ENCODE measurements at regions not wholly inside any gene's neighbourhood (a gene's known extent, or its start where the extent isn't known, plus 50 kb on each side); places are given as distances from the start of the nearest gene placed in this dataset.

- Histone ChIP-seq H3K36me3 (ENCODE audit: control insufficient read depth, insufficient read depth, low read length) (no peaks in the 10 kb centered on the region), H3K4me3 (ENCODE audit: low read depth, low read length) (no peak overlapping the region), H2AFZ (no peak overlapping the region), H3K4me2 (ENCODE audit: low read length) (no peak overlapping the region), H3K9ac (no peak overlapping the region), H3K79me2 (no peaks in the 10 kb centered on the region), H3K4me1 (no peaks in the 10 kb centered on the region), H3K27ac (no peak overlapping the region), H3K9me3 (ENCODE audit: control insufficient read depth, low read length) (no peaks in the 10 kb centered on the region), H3K27me3 (ENCODE audit: control insufficient read depth, insufficient read depth, low read length) (no peaks in the 10 kb centered on the region)
- no peak for TF ChIP-seq CTCF (IDR thresholded peaks at IDR 0.05)
Observed at GRCh38 chr13:82900453-82900852, 981.8 kb downstream of the SLITRK1 start.

- H3K27ac ChIP-seq: no peak overlapping the region
- TF ChIP-seq CTCF (IDR thresholded peaks at IDR 0.05): no peak
- no peak overlapping the region for H3K4me3 ChIP-seq (ENCODE audit: low read depth, low read length)
- no peaks in the 10 kb centered on the region for H3K4me1 ChIP-seq
- no peak overlapping the region for H2AFZ ChIP-seq
- H3K27me3 ChIP-seq (ENCODE audit: control insufficient read depth, insufficient read depth, low read length): no peaks in the 10 kb centered on the region
- no peaks in the 10 kb centered on the region for H3K9me3 ChIP-seq (ENCODE audit: control insufficient read depth, low read length)
- H3K36me3 ChIP-seq (ENCODE audit: control insufficient read depth, insufficient read depth, low read length): no peaks in the 10 kb centered on the region
- no peak overlapping the region for H3K9ac ChIP-seq
- no peaks in the 10 kb centered on the region for H3K79me2 ChIP-seq
- no peak overlapping the region for H3K4me2 ChIP-seq (ENCODE audit: low read length)
Observed at GRCh38 chr13:82898586-82898985, 983.7 kb downstream of the SLITRK1 start.

GRCh38 chr13:82879921-82880320, 1002.4 kb downstream of the SLITRK1 start:
- no peak for TF ChIP-seq CTCF (IDR thresholded peaks at IDR 0.05)
- Histone ChIP-seq H3K4me3 (ENCODE audit: low read depth, low read length) (no peak overlapping the region), H3K27me3 (ENCODE audit: control insufficient read depth, insufficient read depth, low read length) (no peaks in the 10 kb centered on the region), H3K27ac (no peak overlapping the region), H2AFZ (no peak overlapping the region), H3K9me3 (ENCODE audit: control insufficient read depth, low read length) (no peaks in the 10 kb centered on the region), H3K36me3 (ENCODE audit: control insufficient read depth, insufficient read depth, low read length) (no peaks in the 10 kb centered on the region), H3K4me2 (ENCODE audit: low read length) (no peak overlapping the region), H3K9ac (no peak overlapping the region), H3K4me1 (no peaks in the 10 kb centered on the region), H3K79me2 (no peaks in the 10 kb centered on the region)

GRCh38 chr13:82878536-82878935, 1003.7 kb downstream of the SLITRK1 start:
- no peak overlapping the region for H3K27ac ChIP-seq
- H3K79me2 ChIP-seq: no peaks in the 10 kb centered on the region
- H2AFZ ChIP-seq: no peak overlapping the region
- TF ChIP-seq CTCF (IDR thresholded peaks at IDR 0.05): no peak
- H3K27me3 ChIP-seq (ENCODE audit: control insufficient read depth, insufficient read depth, low read length): no peaks in the 10 kb centered on the region
- H3K36me3 ChIP-seq (ENCODE audit: control insufficient read depth, insufficient read depth, low read length): no peaks in the 10 kb centered on the region
- H3K9me3 ChIP-seq (ENCODE audit: control insufficient read depth, low read length): no peaks in the 10 kb centered on the region
- no peak overlapping the region for H3K4me3 ChIP-seq (ENCODE audit: low read depth, low read length)
- H3K4me1 ChIP-seq: no peaks in the 10 kb centered on the region
- no peak overlapping the region for H3K9ac ChIP-seq
- no peak overlapping the region for H3K4me2 ChIP-seq (ENCODE audit: low read length)

- Histone ChIP-seq H3K9ac (no peak overlapping the region), H3K79me2 (no peaks in the 10 kb centered on the region), H3K4me2 (ENCODE audit: low read length) (no peak overlapping the region), H3K9me3 (ENCODE audit: control insufficient read depth, low read length) (no peaks in the 10 kb centered on the region), H2AFZ (no peak overlapping the region), H3K4me3 (ENCODE audit: low read depth, low read length) (no peak overlapping the region), H3K4me1 (no peaks in the 10 kb centered on the region), H3K27me3 (ENCODE audit: control insufficient read depth, insufficient read depth, low read length) (no peaks in the 10 kb centered on the region), H3K27ac (no peak overlapping the region), H3K36me3 (ENCODE audit: control insufficient read depth, insufficient read depth, low read length) (no peaks in the 10 kb centered on the region)
- no peak for TF ChIP-seq CTCF (IDR thresholded peaks at IDR 0.05)
Observed at GRCh38 chr13:82867284-82867683, 1015.0 kb downstream of the SLITRK1 start.
